HEK293 (cell line): ENCODE measurements at regions not wholly inside any gene's neighbourhood (a gene's known extent, or its start where the extent isn't known, plus 50 kb on each side); places are given as distances from the start of the nearest gene placed in this dataset.

Experiments
- BCL11A ChIP-seq: fragments of 450-650 bp; formaldehyde crosslinking; IDR thresholded peaks from 2 replicates; pipeline ENCODE4 v1.5.1; 2016; ENCODE audit warnings: low read depth, missing biosample characterization, missing genetic modification characterization
- CTCF ChIP-seq: fragments of 450-650 bp; formaldehyde crosslinking; IDR thresholded peaks from 2 replicates; pipeline ENCODE4 v1.5.1; 2016; ENCODE audit warnings: missing biosample characterization, missing genetic modification characterization
- MZF1 ChIP-seq: fragments of 450-650 bp; formaldehyde crosslinking; IDR thresholded peaks from 2 replicates; pipeline ENCODE4 v1.5.1; 2017; ENCODE audit warnings: missing biosample characterization, missing genetic modification characterization, borderline replicate concordance
- YY1 ChIP-seq: fragments of 450-650 bp; formaldehyde crosslinking; IDR thresholded peaks from 2 replicates; pipeline ENCODE4 v1.5.1; 2018; ENCODE audit warnings: missing biosample characterization, missing genetic modification characterization
- ZBTB10 ChIP-seq: fragments of 450-650 bp; formaldehyde crosslinking; IDR thresholded peaks from 2 replicates; pipeline ENCODE4 v1.5.1; 2016; ENCODE audit warnings: missing biosample characterization, missing genetic modification characterization
- ZNF404 ChIP-seq: fragments of 450-650 bp; formaldehyde crosslinking; IDR thresholded peaks from 2 replicates; pipeline ENCODE4 v1.5.1; 2017; ENCODE audit warnings: missing biosample characterization, missing genetic modification characterization
- ZNF768 ChIP-seq: fragments of 450-650 bp; formaldehyde crosslinking; IDR thresholded peaks from 2 replicates; pipeline ENCODE4 v1.5.1; 2018; ENCODE audit warnings: missing biosample characterization, mild to moderate bottlenecking, missing genetic modification characterization

- no peak for TF ChIP-seq ZNF404 (tag by site-specific recombination)
- no peak for TF ChIP-seq MZF1 (tag by site-specific recombination)
- TF ChIP-seq BCL11A: no peak
- no peak for TF ChIP-seq CTCF (tag by site-specific recombination)
- no peak for TF ChIP-seq ZBTB10 (tag by site-specific recombination)
- no peak for TF ChIP-seq ZNF768 (tag by site-specific recombination)
- no peak for TF ChIP-seq YY1 (tag by site-specific recombination)
These were observed 363.6 kb downstream of the CTTN start for GRCh38 chr11:70761908-70762337.
